ENCODE measurements at regions not wholly inside any gene's neighbourhood (a gene's known extent, or its start where the extent isn't known, plus 50 kb on each side); places are given as distances from the start of the nearest gene placed in this dataset.

- no peaks in the 10 kb centered on the region for H3K27me3 ChIP-seq (ENCODE audit: low read depth)
- no peaks in the 10 kb centered on the region for H3K4me1 ChIP-seq
- TF ChIP-seq CTCF (IDR thresholded peaks at IDR 0.05; ENCODE audit: borderline replicate concordance) = no peak
- intact Hi-C loops (cut with micrococcal nuclease) = no loop called here
- no peaks in the 10 kb centered on the region for H3K9me3 ChIP-seq (replicated peaks)
- no peaks in the 10 kb centered on the region for H3K36me3 ChIP-seq
- DNase-seq = no peak
- no peak overlapping the region for H3K27ac ChIP-seq (replicated peaks)
- no peak overlapping the region for H3K4me3 ChIP-seq
Measured at GRCh38 chr12:81963636-81964035, 204.5 kb upstream of the PPFIA2 start.

GRCh38 chr12:81963026-81963425, 203.9 kb upstream of the PPFIA2 start:
- intact Hi-C loops (cut with micrococcal nuclease) = no loop called here
- Histone ChIP-seq H3K27me3 (ENCODE audit: low read depth) (no peaks in the 10 kb centered on the region), H3K4me1 (no peaks in the 10 kb centered on the region), H3K4me3 (no peak overlapping the region), H3K36me3 (no peaks in the 10 kb centered on the region), H3K27ac (replicated peaks) (no peak overlapping the region), H3K9me3 (replicated peaks) (no peaks in the 10 kb centered on the region)
- no peak for DNase-seq
- TF ChIP-seq CTCF (IDR thresholded peaks at IDR 0.05; ENCODE audit: borderline replicate concordance) = no peak

- Histone ChIP-seq H3K9me3 (replicated peaks) (no peaks in the 10 kb centered on the region), H3K36me3 (no peaks in the 10 kb centered on the region), H3K4me3 (no peak overlapping the region), H3K27ac (replicated peaks) (no peak overlapping the region), H3K27me3 (ENCODE audit: low read depth) (no peaks in the 10 kb centered on the region), H3K4me1 (no peaks in the 10 kb centered on the region)
- intact Hi-C loops (cut with micrococcal nuclease) = no loop called here
- no peak for DNase-seq
- no peak for TF ChIP-seq CTCF (IDR thresholded peaks at IDR 0.05; ENCODE audit: borderline replicate concordance)
Measured at GRCh38 chr12:81962126-81962856, 203.1 kb upstream of the PPFIA2 start.

- DNase-seq = no peak
- TF ChIP-seq CTCF (IDR thresholded peaks at IDR 0.05; ENCODE audit: borderline replicate concordance) = no peak
- intact Hi-C loops (cut with micrococcal nuclease) = no loop called here
- Histone ChIP-seq H3K36me3 (no peaks in the 10 kb centered on the region), H3K9me3 (replicated peaks) (no peaks in the 10 kb centered on the region), H3K27ac (replicated peaks) (no peak overlapping the region), H3K27me3 (ENCODE audit: low read depth) (no peaks in the 10 kb centered on the region), H3K4me1 (no peaks in the 10 kb centered on the region), H3K4me3 (no peak overlapping the region)
Measured at GRCh38 chr12:81958406-81958805, 199.3 kb upstream of the PPFIA2 start.

- H3K4me1 ChIP-seq = no peaks in the 10 kb centered on the region
- H3K36me3 ChIP-seq = no peaks in the 10 kb centered on the region
- H3K4me3 ChIP-seq = no peak overlapping the region
- no peak overlapping the region for H3K27ac ChIP-seq (replicated peaks)
- no peaks in the 10 kb centered on the region for H3K27me3 ChIP-seq (ENCODE audit: low read depth)
- no peaks in the 10 kb centered on the region for H3K9me3 ChIP-seq (replicated peaks)
- intact Hi-C loops (cut with micrococcal nuclease) = no loop called here
- no peak for TF ChIP-seq CTCF (IDR thresholded peaks at IDR 0.05; ENCODE audit: borderline replicate concordance)
- DNase-seq = no peak
Measured at GRCh38 chr12:81957631-81958030, 198.5 kb upstream of the PPFIA2 start.

All from left ventricle myocardium inferior (tissue), 1 donor.